ENCODE measurements at regions not wholly inside any gene's neighbourhood (a gene's known extent, or its start where the extent isn't known, plus 50 kb on each side); places are given as distances from the start of the nearest gene placed in this dataset.

DNA sequence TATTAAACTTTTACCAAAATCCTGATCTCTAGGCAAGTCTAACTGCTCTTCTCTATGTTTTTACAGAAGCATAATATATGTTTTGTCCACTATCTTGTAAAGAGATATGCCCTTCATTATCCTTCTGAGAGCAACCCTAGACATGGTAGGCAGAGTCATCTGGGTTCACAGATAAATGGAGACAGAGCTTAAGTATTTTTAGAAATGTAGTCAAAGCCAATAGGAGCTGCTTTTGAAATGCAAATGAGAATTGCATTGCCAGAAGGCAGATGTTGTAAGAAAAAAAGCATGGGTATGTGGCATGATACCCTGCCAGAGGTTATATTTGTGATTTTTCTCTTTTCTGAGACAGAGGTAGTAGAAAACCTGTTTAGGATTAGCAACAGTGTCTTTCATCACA lies 964.8 kb downstream of the SORCS3 start:
- Histone ChIP-seq H3K9ac (ENCODE audit: low read length) (no peak overlapping the region), H4K20me1 (ENCODE audit: insufficient read depth, low read length) (no peaks in the 10 kb centered on the region), H3K4me1 (ENCODE audit: low read length) (no peaks in the 10 kb centered on the region), H3K27me3 (replicated peaks; ENCODE audit: insufficient read depth, low read length) (no peaks in the 10 kb centered on the region), H3K4me2 (ENCODE audit: low read depth, low read length) (no peak overlapping the region), H3K9me2 (replicated peaks; ENCODE audit: insufficient read depth, low read length) (no peaks in the 10 kb centered on the region), H3K4me3 (ENCODE audit: low read length) (no peak overlapping the region), H3K36me3 (replicated peaks; ENCODE audit: insufficient read depth, low read length) (no peaks in the 10 kb centered on the region), H3K9me3 (replicated peaks; ENCODE audit: insufficient read depth, low read length) (no peaks in the 10 kb centered on the region), H3F3A (ENCODE audit: insufficient read depth, low read length) (no peaks in the 10 kb centered on the region), H2AFZ (ENCODE audit: low read length) (no peak overlapping the region), H3K27ac (ENCODE audit: low read length) (no peak overlapping the region), H3K79me2 (ENCODE audit: low read length) (no peaks in the 10 kb centered on the region)
- no peak for DNase-seq
- TF ChIP-seq EZH2phosphoT487 (IDR thresholded peaks at IDR 0.05; ENCODE audit: low read length) (no peak), EZH2 (optimal IDR thresholded peaks at IDR 0.05; ENCODE audit: low read depth, low read length) (no peak)
- TF ChIP-seq, protein P1, sequence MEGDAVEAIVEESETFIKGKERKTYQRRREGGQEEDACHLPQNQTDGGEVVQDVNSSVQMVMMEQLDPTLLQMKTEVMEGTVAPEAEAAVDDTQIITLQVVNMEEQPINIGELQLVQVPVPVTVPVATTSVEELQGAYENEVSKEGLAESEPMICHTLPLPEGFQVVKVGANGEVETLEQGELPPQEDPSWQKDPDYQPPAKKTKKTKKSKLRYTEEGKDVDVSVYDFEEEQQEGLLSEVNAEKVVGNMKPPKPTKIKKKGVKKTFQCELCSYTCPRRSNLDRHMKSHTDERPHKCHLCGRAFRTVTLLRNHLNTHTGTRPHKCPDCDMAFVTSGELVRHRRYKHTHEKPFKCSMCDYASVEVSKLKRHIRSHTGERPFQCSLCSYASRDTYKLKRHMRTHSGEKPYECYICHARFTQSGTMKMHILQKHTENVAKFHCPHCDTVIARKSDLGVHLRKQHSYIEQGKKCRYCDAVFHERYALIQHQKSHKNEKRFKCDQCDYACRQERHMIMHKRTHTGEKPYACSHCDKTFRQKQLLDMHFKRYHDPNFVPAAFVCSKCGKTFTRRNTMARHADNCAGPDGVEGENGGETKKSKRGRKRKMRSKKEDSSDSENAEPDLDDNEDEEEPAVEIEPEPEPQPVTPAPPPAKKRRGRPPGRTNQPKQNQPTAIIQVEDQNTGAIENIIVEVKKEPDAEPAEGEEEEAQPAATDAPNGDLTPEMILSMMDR (IDR thresholded peaks at IDR 0.05; ENCODE audit: low read length): no peak

DNA sequence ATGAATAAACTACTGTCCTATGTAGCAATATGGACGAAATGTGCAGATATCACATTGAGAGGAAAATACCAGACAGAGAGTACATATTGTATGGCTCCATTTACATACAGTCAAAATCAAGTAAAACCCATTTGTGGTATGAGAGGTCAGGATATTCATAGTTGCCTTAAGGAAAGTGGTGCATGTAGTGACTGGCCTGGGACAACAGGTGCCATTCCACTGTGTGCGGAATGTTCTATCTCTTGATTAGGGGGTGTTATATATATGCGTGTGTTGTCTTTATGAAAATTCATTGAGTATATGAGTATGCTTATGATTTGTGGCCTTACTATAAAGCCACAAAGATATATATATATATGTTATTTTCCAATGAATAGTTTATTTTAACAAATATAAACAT lies 964.0 kb downstream of the SORCS3 start:
- Histone ChIP-seq H2AFZ (ENCODE audit: low read length) (no peak overlapping the region), H3K4me3 (ENCODE audit: low read length) (no peak overlapping the region), H3K4me1 (ENCODE audit: low read length) (no peaks in the 10 kb centered on the region), H3K79me2 (ENCODE audit: low read length) (no peaks in the 10 kb centered on the region), H3K4me2 (ENCODE audit: low read depth, low read length) (no peak overlapping the region), H3K9ac (ENCODE audit: low read length) (no peak overlapping the region), H3K9me3 (replicated peaks; ENCODE audit: insufficient read depth, low read length) (no peaks in the 10 kb centered on the region), H3F3A (ENCODE audit: insufficient read depth, low read length) (no peaks in the 10 kb centered on the region), H3K36me3 (replicated peaks; ENCODE audit: insufficient read depth, low read length) (no peaks in the 10 kb centered on the region), H4K20me1 (ENCODE audit: insufficient read depth, low read length) (no peaks in the 10 kb centered on the region), H3K27me3 (replicated peaks; ENCODE audit: insufficient read depth, low read length) (no peaks in the 10 kb centered on the region), H3K27ac (ENCODE audit: low read length) (no peak overlapping the region), H3K9me2 (replicated peaks; ENCODE audit: insufficient read depth, low read length) (no peaks in the 10 kb centered on the region)
- TF ChIP-seq, protein P1 (IDR thresholded peaks at IDR 0.05; ENCODE audit: low read length): no peak
- TF ChIP-seq EZH2 (optimal IDR thresholded peaks at IDR 0.05; ENCODE audit: low read depth, low read length) (no peak), EZH2phosphoT487 (IDR thresholded peaks at IDR 0.05; ENCODE audit: low read length) (no peak)
- DNase-seq: no peak

DNA sequence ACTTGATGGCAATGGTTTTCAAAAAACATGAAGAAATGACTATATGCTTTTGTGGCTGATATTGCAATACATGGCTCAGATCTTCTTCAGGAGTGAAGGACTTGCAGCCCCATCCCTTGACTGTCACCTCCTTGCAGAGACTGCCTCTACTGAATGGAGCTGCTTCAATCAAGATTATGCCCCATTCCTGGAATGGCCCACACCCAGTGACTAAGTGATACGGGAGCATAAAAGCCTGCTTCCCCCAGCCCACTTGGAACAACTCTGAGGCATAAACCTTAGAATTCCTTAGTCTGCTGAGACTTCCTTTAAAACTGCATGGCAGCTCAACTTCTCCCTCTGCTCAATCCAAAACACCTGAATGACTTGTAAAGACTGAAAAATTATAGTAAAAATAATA lies 957.1 kb downstream of the SORCS3 start:
- H3F3A ChIP-seq (ENCODE audit: insufficient read depth, low read length): no peaks in the 10 kb centered on the region
- H2AFZ ChIP-seq (ENCODE audit: low read length): no peak overlapping the region
- H3K27ac ChIP-seq (ENCODE audit: low read length): no peak overlapping the region
- no peaks in the 10 kb centered on the region for H3K27me3 ChIP-seq (replicated peaks; ENCODE audit: insufficient read depth, low read length)
- H3K9me3 ChIP-seq (replicated peaks; ENCODE audit: insufficient read depth, low read length): no peaks in the 10 kb centered on the region
- TF ChIP-seq EZH2 (optimal IDR thresholded peaks at IDR 0.05; ENCODE audit: low read depth, low read length): no peak
- TF ChIP-seq, protein P1 (IDR thresholded peaks at IDR 0.05; ENCODE audit: low read length): no peak
- no peak for TF ChIP-seq EZH2phosphoT487 (IDR thresholded peaks at IDR 0.05; ENCODE audit: low read length)
- H3K79me2 ChIP-seq (ENCODE audit: low read length): no peaks in the 10 kb centered on the region
- DNase-seq: no peak
- no peak overlapping the region for H3K4me2 ChIP-seq (ENCODE audit: low read depth, low read length)
- H3K9me2 ChIP-seq (replicated peaks; ENCODE audit: insufficient read depth, low read length): no peaks in the 10 kb centered on the region
- no peak overlapping the region for H3K4me3 ChIP-seq (ENCODE audit: low read length)
- H4K20me1 ChIP-seq (ENCODE audit: insufficient read depth, low read length): no peaks in the 10 kb centered on the region
- H3K36me3 ChIP-seq (replicated peaks; ENCODE audit: insufficient read depth, low read length): no peaks in the 10 kb centered on the region
- no peaks in the 10 kb centered on the region for H3K4me1 ChIP-seq (ENCODE audit: low read length)
- H3K9ac ChIP-seq (ENCODE audit: low read length): no peak overlapping the region

Data from MM.1S (cell line).